Stimulated activated naive B cell treated with anti-CD40 and anti-IgM and Interleukin-4, amounts not matched to agents 10 μg/mL and 1 μg/mL and 100 μg/mL, for 72 hours (primary cell): ENCODE measurements at regions not wholly inside any gene's neighbourhood (a gene's known extent, or its start where the extent isn't known, plus 50 kb on each side); places are given as distances from the start of the nearest gene placed in this dataset.

Source experiments
- ATAC-seq, 2 donors: fragments of 150-1000 bp; cut with Tn5 transposase; replicated peaks; 2 replicates each; pipeline ENCODE4 v1.10.0; 2021; ENCODE audit warnings: moderate library complexity in 1 of 2
- DNase-seq: peaks from one replicate; pipeline ENCODE4 v3.0.0; 2021
- H3K27ac Mint-ChIP-seq: one replicate; pipeline ENCODE4 v1.8.0; 2022; ENCODE audit warnings: mild to moderate bottlenecking, mixed read lengths
- H3K27me3 Mint-ChIP-seq, 2 donors: one replicate each; pipeline ENCODE4 v1.8.0; 2022; ENCODE audit warnings: mixed read lengths in 2 of 2
- H3K36me3 Mint-ChIP-seq, 2 donors: one replicate each; pipeline ENCODE4 v1.8.0; 2022; ENCODE audit warnings: mixed read lengths in 2 of 2, mild to moderate bottlenecking in 1 of 2
- H3K4me1 Mint-ChIP-seq, 2 donors: one replicate each; pipeline ENCODE4 v1.8.0; 2022; ENCODE audit warnings: mixed read lengths in 2 of 2, mild to moderate bottlenecking in 1 of 2
- H3K4me3 Mint-ChIP-seq, 2 donors: one replicate each; pipeline ENCODE4 v1.8.0; 2022; ENCODE audit warnings: mild to moderate bottlenecking in 2 of 2, mixed read lengths in 2 of 2, moderate library complexity in 1 of 2
- H3K9me3 Mint-ChIP-seq, 2 donors: one replicate each; pipeline ENCODE4 v1.8.0; 2022; ENCODE audit warnings: mixed read lengths in 2 of 2, mild to moderate bottlenecking in 1 of 2

DNA sequence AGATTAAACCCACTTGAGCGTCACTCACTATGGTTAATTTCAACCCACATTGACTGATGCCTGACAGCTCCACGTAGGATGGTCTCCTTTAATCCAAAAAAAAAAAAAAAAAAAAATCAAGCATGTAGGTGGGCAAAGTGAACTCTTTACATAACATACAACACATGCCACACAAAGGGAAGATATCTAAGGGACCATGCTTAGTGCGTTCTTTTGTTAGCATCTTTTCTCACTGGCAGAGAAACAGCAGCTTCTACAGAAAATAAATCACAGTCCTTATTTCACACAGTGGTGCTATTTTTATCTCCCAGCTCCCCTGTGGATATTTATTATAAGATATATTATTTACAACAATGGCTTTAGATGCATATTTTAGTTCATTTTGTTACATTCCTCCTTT is 652.0 kb upstream of the CELF2 start:
- ATAC-seq (no peak), DNase-seq (no peak)
- Mint-ChIP-seq H3K27me3 (no peaks in the 10 kb centered on the region), H3K4me1 (no peaks in the 10 kb centered on the region), H3K4me3 (no peak overlapping the region), H3K27ac (no peak overlapping the region), H3K9me3 (peaks cover 0 to 2% of the 10 kb centered on the region in 2 donors), H3K36me3 (no peaks in the 10 kb centered on the region)

DNA sequence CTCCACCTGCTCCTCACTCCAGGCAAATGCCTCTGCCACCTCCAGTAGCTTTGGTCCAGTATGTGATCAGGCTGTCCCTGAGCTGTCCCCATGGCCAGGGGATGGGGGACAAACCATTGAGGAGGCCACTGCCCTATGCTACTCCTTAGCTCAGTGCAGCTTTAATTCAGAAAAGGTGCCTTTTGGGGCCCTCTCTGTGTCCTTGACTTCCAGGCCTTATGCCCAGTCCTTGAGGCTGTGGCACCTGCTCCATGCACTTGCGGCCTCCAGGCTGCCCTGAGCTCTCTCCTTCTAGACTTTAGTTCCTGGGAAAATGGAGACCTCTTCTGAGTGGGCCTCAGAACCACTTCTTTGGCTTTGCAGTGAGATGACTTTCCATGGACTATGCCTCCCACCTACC is 650.8 kb upstream of the CELF2 start:
- no peaks in the 10 kb centered on the region for H3K4me1 Mint-ChIP-seq
- peaks cover 0 to 2% of the 10 kb centered on the region in 2 donors for H3K9me3 Mint-ChIP-seq
- DNase-seq (no peak), ATAC-seq (no peak)
- no peak overlapping the region for H3K4me3 Mint-ChIP-seq
- no peaks in the 10 kb centered on the region for H3K27me3 Mint-ChIP-seq
- H3K27ac Mint-ChIP-seq, result no peak overlapping the region
- H3K36me3 Mint-ChIP-seq, result no peaks in the 10 kb centered on the region

DNA sequence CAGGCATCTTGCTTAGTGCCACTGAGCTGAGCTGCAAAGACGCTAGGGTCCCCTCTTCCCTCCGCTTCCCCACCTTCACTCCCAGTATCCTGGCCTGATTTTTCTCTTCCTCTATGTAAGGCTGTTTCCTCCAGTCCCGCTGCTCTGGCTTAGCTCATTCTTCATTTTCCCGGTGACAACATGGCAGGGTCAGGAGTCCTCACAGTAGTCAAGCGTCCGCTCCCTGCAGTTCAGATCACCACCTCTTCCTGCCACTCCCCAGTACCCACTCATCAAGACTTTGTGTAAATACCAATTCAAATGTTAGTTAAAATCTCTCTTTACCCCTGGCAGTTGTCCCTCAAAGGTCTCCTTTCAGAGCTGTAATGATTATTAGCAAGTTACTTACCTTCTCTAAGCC is 650.4 kb upstream of the CELF2 start:
- DNase-seq, result no peak
- H3K9me3 Mint-ChIP-seq, result peaks cover 0 to 2% of the 10 kb centered on the region in 2 donors
- H3K4me3 Mint-ChIP-seq, result no peak overlapping the region
- no peak for ATAC-seq
- no peaks in the 10 kb centered on the region for H3K36me3 Mint-ChIP-seq
- no peaks in the 10 kb centered on the region for H3K27me3 Mint-ChIP-seq
- H3K27ac Mint-ChIP-seq, result no peak overlapping the region
- H3K4me1 Mint-ChIP-seq, result no peaks in the 10 kb centered on the region

DNA sequence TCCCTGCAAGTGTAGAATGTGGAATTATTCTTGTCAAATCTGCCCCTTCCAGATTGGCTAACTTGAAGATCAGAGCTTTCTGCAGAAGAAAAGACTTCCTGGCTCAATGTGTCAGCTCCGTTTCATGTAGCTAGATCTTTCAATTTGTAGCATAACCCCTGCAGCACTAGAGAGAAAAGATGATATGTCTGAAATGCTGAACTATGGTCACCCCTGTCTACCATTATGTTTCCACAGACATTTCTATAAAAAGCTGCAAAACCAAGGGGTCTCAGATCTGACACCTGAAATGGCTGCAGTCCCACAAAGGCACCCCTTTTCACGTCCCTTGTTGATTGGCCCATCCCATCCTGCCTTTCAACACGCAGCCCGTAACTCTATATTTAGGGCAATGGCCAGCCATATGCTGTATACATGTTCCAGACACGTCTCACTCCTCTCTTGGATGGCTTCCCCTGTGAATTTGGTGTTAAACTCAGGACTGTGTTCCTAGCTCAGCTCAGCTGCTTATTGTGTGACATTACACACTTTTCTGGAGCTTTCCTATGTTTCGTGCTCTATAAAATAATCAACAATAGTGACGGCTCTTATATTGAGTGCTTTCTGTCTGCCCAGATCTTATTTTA is 648.6 kb upstream of the CELF2 start:
- ATAC-seq, result no peak

DNA sequence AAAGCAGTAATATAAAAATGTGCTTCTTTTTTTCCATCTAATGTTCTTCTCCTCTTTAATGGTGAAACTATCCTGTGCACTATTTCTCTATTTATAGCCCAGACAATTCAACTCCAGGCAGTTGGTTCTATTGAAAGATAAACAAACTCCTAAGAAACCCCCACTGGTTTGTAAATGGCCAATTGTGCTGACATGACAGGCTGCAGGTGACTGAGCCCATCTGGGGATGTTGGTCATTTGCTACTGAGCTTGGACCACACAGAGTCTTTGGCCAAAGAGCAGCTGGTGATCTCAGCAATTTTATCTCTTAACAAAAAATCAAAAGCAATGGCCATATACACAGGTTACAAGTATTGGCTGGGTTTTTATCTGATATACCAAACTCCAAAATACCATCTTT is 631.8 kb upstream of the CELF2 start:
- DNase-seq (no peak), ATAC-seq (no peak)
- H3K27ac Mint-ChIP-seq, result no peak overlapping the region
- H3K4me1 Mint-ChIP-seq, result no peaks in the 10 kb centered on the region
- no peaks in the 10 kb centered on the region for H3K27me3 Mint-ChIP-seq
- no peak overlapping the region for H3K4me3 Mint-ChIP-seq
- no peaks in the 10 kb centered on the region for H3K36me3 Mint-ChIP-seq
- H3K9me3 Mint-ChIP-seq, result no peaks in the 10 kb centered on the region

More for the DNA sequence above, 648.6 kb upstream of the CELF2 start:
- Mint-ChIP-seq H3K9me3 (peaks cover 4 to 5% of the 10 kb centered on the region in 2 donors), H3K4me3 (no peak overlapping the region), H3K27me3 (no peaks in the 10 kb centered on the region), H3K4me1 (no peaks in the 10 kb centered on the region), H3K27ac (no peak overlapping the region), H3K36me3 (no peaks in the 10 kb centered on the region)
- no peak for DNase-seq

DNA sequence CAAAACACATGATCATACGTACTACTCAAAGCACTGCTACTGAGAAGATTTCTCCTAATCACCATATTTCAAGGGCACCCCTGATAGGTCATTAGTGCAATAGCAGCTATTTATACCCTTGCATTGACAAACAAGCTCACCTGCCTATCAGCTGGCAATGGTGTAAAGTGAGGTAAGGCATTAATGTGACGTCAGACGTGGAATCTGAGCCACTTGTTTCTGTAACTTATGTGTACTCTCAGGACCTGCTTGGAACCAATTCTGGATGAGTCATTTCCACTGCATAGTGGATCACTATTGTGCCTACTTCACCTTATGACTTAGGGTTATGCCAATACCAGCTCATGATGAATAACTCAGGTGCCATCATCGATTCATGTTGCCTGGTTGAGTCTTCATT is 628.5 kb upstream of the CELF2 start:
- no peak for DNase-seq
- H3K9me3 Mint-ChIP-seq, result peaks cover 0 to 5% of the 10 kb centered on the region in 2 donors
- no peak overlapping the region for H3K4me3 Mint-ChIP-seq
- H3K4me1 Mint-ChIP-seq, result no peaks in the 10 kb centered on the region
- H3K27ac Mint-ChIP-seq, result no peak overlapping the region
- peaks cover 6 to 8% of the 10 kb centered on the region in 2 donors for H3K27me3 Mint-ChIP-seq
- no peaks in the 10 kb centered on the region for H3K36me3 Mint-ChIP-seq
- no peak for ATAC-seq

DNA sequence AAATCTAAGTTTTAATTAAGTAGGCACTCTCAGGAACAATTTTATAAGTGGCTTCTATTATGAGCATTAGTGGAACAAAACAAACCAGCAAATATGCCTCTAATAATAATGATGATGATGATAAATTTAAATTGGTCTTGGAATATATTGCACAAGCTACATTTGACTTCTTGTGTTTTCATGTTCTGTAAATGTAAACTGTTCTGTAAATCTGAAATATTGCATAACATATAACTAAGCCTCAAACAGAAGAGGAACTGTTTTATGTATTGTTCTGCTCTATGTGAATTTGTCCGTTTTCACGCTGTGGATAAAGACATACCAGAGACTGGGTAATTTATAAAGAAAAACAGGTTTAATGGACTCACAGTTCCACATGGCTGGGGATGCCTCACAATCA is 625.2 kb upstream of the CELF2 start:
- DNase-seq (no peak), ATAC-seq (no peak)
- peaks cover 6 to 8% of the 10 kb centered on the region in 2 donors for H3K27me3 Mint-ChIP-seq
- H3K4me1 Mint-ChIP-seq, result no peaks in the 10 kb centered on the region
- H3K36me3 Mint-ChIP-seq, result no peaks in the 10 kb centered on the region
- peaks cover 0 to 5% of the 10 kb centered on the region in 2 donors for H3K9me3 Mint-ChIP-seq
- H3K4me3 Mint-ChIP-seq, result no peak overlapping the region
- H3K27ac Mint-ChIP-seq, result no peak overlapping the region

DNA sequence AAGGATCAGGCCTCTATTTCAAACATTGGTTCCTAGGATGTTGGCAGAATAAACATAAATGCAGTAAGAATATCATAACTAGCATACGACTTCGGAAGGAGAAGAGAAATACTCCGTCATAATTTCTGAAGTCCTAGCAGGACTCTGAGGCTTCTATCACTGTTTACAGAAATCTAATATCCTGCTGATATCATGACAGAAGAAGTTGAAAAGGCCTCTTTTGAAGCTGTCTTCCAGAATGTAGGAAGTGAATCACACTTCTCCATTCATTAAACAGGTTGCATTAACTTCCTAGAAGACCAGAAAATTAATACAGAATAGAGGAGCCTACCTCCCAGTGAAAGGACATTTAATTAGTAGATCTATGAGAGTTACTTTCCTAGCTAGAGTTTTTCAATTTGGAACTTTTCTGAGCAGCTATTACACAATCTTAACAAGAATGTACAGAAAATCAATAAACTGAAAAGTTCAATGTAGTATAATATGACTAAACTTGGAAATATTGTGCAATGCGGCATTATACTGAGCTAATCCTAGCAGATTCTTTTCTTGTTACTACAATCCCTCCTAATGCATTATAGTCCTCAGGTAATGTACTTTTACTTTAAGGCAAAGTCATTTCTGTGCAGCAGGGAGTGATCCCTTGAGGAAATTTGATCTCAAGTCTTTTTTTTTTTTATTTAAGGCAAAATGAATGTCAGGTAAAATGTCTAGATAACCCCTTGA is 622.6 kb upstream of the CELF2 start:
- DNase-seq, result no peak
- no peak for ATAC-seq
- Mint-ChIP-seq H3K4me3 (no peak overlapping the region), H3K27me3 (peaks cover 6 to 8% of the 10 kb centered on the region in 2 donors), H3K27ac (no peak overlapping the region), H3K9me3 (peaks cover 0 to 5% of the 10 kb centered on the region in 2 donors), H3K36me3 (no peaks in the 10 kb centered on the region), H3K4me1 (no peaks in the 10 kb centered on the region)

DNA sequence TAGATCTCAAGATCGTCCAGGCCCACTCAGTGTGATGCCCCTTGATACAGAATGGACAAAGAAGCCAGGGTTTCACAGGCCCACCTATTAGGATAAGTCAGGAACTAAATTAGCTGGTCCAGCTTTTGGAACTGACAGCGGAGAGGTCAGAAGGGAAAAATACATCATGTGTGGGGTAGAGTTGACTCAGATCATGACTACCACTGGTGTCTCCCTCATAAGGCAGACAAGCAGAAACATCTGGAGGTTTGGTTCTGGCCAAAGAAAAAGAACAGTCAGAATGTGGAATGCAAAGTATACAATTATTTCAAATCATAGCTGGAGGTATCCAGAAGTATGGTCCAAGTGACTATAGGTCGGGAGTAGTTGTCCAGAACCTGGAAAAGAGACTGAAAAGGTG is 621.1 kb upstream of the CELF2 start:
- Mint-ChIP-seq H3K36me3 (no peaks in the 10 kb centered on the region), H3K4me1 (no peaks in the 10 kb centered on the region), H3K9me3 (peaks cover 0 to 5% of the 10 kb centered on the region in 2 donors), H3K27me3 (peaks cover 6 to 8% of the 10 kb centered on the region in 2 donors), H3K27ac (no peak overlapping the region), H3K4me3 (no peak overlapping the region)
- ATAC-seq (no peak), DNase-seq (no peak)

DNA sequence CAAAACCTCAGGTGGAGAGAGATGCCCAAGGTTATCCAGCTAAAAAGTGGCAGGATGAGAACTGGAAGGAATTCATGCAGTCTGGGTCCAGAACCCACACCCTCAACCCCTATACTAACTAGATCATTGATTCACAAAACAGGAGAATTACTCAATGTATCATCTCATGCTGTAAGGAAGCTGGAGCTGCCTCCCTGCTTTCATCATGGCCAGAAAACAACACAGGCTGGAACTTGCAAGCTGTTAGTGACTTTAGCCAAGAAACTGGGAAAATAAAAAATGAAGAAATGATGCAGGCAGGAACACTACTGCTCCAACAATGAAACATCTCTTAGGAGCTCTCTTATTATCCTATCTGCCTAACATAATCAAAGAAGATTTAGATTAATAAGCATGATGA is 619.8 kb upstream of the CELF2 start:
- Mint-ChIP-seq H3K27ac (no peak overlapping the region), H3K27me3 (peaks cover 6% of the 10 kb centered on the region in 2 donors), H3K9me3 (peaks cover 0 to 7% of the 10 kb centered on the region in 2 donors), H3K36me3 (no peaks in the 10 kb centered on the region), H3K4me3 (no peak overlapping the region), H3K4me1 (no peaks in the 10 kb centered on the region)
- DNase-seq (no peak), ATAC-seq (no peak)

DNA sequence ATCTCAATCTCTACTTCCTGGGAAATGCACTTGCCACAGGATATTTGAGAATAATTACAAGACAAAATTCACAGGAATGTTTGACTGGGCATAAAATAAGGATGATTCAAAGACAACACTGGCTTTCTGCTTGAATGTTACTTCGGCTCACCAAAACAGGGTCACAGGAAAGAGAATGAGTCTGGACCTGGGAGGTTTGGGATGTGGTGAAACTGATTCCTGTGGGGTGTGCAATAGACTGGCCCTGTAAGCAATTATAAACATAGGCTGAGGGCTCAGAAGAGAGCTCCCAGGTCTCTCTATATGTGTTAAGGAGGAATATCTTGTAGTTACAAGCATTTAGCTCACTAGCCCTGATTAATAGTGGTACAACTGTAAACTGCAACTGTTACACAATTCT is 613.9 kb upstream of the CELF2 start:
- Mint-ChIP-seq H3K4me1 (no peaks in the 10 kb centered on the region), H3K4me3 (no peak overlapping the region), H3K36me3 (no peaks in the 10 kb centered on the region), H3K27ac (no peak overlapping the region), H3K27me3 (no peaks in the 10 kb centered on the region), H3K9me3 (peaks cover 3% of the 10 kb centered on the region in 2 donors)
- no peak for DNase-seq
- ATAC-seq, result no peak

DNA sequence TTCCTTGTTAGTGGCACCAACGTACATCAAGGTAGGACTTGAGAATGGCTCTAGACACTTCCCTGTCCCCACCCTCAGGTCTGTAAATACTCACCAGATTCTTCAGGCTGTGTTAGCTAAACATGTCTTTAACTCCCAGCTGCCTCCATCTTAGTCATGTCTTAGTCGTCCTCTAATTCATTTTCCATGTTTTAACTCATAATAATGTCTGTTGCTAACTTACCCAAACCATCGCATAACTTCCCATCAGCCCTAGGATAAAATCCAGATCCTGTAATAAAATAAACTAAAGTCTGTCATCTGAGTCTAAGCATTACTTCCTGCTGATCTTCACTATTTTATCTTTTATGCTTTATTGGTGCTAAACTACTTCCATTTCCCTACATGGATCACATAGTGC is 600.0 kb upstream of the CELF2 start:
- H3K27me3 Mint-ChIP-seq, result no peaks in the 10 kb centered on the region
- peaks cover 0 to 5% of the 10 kb centered on the region in 2 donors for H3K9me3 Mint-ChIP-seq

DNA sequence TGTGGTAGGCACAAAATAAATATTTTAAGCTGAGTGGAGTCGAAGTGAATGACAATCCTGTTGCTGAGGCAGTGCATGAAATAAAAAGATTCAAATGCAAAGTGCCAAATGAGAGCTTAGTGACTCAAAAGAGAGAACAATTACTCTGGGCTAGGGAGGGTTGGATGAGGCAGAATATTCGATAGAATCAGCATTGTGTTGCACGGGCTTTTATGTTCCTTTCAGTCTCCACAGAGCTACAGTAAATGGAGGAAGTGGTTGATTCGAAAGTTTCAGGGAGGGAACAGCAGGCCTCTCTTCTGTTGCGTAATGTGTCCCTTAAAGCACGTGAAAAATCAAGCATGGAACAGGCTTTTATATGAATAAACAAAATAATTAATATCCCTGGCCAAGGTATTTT is 599.3 kb upstream of the CELF2 start:
- no peaks in the 10 kb centered on the region for H3K4me1 Mint-ChIP-seq
- peaks cover 0 to 5% of the 10 kb centered on the region in 2 donors for H3K9me3 Mint-ChIP-seq
- H3K4me3 Mint-ChIP-seq, result no peak overlapping the region
- H3K36me3 Mint-ChIP-seq, result no peaks in the 10 kb centered on the region
- DNase-seq (peak; percentile 1), ATAC-seq (peak; percentile 90 to 94)
- no peak overlapping the region for H3K27ac Mint-ChIP-seq
- no peaks in the 10 kb centered on the region for H3K27me3 Mint-ChIP-seq

More for the DNA sequence above, 600.0 kb upstream of the CELF2 start:
- no peaks in the 10 kb centered on the region for H3K4me1 Mint-ChIP-seq
- no peak overlapping the region for H3K4me3 Mint-ChIP-seq
- DNase-seq (no peak), ATAC-seq (no peak)
- H3K36me3 Mint-ChIP-seq, result no peaks in the 10 kb centered on the region
- no peak overlapping the region for H3K27ac Mint-ChIP-seq

DNA sequence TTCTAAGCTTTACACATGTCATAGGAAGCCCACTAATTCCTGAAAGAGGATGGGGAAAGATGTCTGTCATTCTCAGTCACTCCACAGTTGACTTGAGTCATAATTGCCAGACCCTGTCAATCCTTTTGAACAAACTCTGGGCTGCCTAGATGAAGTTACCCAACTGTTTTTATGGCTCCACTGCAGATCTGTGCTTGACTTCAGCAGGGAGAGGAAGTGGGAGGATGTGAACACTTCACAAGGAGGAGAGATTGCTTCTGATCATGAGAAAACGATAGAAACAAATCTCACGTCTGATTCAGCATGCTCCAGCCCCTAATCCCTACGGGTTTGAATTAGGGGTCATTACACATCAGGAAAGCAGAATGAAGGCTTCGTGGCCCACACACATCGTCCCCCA is 596.6 kb upstream of the CELF2 start:
- DNase-seq (no peak), ATAC-seq (no peak)
- Mint-ChIP-seq H3K4me3 (no peak overlapping the region), H3K9me3 (peaks cover 0 to 3% of the 10 kb centered on the region in 2 donors), H3K36me3 (no peaks in the 10 kb centered on the region), H3K27ac (no peak overlapping the region), H3K27me3 (no peaks in the 10 kb centered on the region), H3K4me1 (no peaks in the 10 kb centered on the region)

DNA sequence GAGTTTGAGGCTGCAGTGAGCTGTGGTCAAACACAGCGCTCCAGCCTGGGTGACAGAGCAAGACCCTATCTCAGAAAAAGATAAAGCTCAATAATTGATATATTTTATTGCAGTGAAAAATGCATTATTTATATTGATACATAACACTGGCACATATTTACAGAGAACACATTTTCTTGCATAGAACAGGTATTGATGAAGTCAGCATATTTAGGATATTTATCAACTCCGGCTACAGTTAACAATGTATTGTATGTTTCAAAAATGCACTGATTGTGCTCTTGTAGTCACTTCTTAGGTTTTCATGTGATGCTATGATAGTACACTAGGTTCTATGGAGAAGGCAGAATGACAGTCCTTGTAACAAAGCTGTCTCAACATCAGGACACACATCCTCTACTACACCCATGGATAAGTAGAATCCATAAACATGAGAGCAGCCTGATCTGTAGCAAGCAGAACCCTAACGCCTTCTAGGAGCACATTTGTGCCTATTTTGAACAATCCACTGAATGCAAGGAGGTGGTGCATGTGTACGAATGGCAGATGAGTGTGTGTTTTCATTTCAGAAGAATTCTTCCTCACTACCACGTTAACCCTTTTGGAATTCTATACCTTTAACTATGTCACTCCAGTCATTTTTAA is 586.1 kb upstream of the CELF2 start:
- Mint-ChIP-seq H3K27me3 (peaks cover 0 to 6% of the 10 kb centered on the region in 2 donors), H3K4me3 (no peak overlapping the region), H3K36me3 (no peaks in the 10 kb centered on the region), H3K27ac (no peak overlapping the region), H3K9me3 (peaks cover 0 to 2% of the 10 kb centered on the region in 2 donors), H3K4me1 (no peaks in the 10 kb centered on the region)
- no peak for ATAC-seq
- DNase-seq, result no peak
